Cardiac fibroblast (primary cell): ENCODE measurements at regions not wholly inside any gene's neighbourhood (a gene's known extent, or its start where the extent isn't known, plus 50 kb on each side); places are given as distances from the start of the nearest gene placed in this dataset.
"Not testable (repeated sequence)": the region's sequence is repeated elsewhere in the genome, so short reads cannot be mapped to it uniquely, and the experiment has no call there.

Experiments used
- DNase-seq, 2 donors: peaks; one replicate each; pipeline versions ENCODE4 v3.0.0 to v3.0.0-alpha.2; 2010; ENCODE audit warnings: low read depth in 2 of 2
- H3K4me3 ChIP-seq, 2 donors: replicated peaks in 1 of 2; 1 replicate in 1 of 2; 2 replicates in 1 of 2; pipeline ENCODE4 v1.5.1; 2011; ENCODE audit warnings: low read depth in 2 of 2, low read length in 2 of 2, mild to moderate bottlenecking in 2 of 2, moderate library complexity in 1 of 2
- TF ChIP-seq, protein P1 (sequence below): IDR thresholded peaks from one replicate; pipeline ENCODE4 v1.5.1; 2011; ENCODE audit warnings: low read depth, mild to moderate bottlenecking, low read length, inconsistent platforms

DNA sequence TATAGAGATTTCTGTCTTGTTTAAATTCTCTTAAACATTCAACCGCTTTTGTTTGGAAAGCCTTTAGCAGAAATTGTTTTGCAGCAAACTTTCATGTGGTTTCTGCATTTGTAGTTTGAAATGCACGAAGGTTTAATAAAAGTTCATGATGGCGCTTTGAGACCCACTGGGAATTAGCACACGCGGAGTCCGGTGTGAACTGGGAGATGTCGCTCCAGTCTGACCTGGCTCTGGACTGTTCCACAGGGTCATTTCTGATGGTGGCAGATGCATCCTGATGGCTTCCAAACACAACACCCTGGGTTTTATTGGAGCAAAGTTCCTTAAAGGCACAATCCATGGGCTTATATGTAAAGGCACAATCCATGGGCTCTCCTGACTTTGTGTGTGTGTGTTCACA, 78.1 kb upstream of the MTHFD1L start:
- TF ChIP-seq, protein P1, sequence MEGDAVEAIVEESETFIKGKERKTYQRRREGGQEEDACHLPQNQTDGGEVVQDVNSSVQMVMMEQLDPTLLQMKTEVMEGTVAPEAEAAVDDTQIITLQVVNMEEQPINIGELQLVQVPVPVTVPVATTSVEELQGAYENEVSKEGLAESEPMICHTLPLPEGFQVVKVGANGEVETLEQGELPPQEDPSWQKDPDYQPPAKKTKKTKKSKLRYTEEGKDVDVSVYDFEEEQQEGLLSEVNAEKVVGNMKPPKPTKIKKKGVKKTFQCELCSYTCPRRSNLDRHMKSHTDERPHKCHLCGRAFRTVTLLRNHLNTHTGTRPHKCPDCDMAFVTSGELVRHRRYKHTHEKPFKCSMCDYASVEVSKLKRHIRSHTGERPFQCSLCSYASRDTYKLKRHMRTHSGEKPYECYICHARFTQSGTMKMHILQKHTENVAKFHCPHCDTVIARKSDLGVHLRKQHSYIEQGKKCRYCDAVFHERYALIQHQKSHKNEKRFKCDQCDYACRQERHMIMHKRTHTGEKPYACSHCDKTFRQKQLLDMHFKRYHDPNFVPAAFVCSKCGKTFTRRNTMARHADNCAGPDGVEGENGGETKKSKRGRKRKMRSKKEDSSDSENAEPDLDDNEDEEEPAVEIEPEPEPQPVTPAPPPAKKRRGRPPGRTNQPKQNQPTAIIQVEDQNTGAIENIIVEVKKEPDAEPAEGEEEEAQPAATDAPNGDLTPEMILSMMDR, result no peak
- no peak for DNase-seq

DNA sequence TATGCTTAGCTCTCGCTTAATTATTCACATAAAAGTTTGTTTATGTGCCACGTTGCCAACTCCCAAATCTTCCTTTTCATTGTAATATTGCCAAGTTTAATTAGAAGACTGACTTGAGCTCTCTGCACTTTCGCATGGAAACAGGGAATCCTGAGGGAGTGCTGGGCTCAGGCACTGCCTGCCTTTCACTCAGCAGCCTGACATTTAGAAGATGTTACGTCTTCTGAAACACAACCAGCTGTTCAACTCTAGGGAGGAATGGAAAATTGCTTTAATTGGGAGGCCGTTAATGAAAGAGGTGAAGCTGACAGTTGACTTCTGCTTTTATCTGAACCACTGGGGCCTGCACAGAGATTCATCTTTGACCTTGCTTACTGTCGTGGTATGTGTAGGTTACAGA, 77.4 kb upstream of the MTHFD1L start:
- no peak overlapping the region for H3K4me3 ChIP-seq
- DNase-seq, result no peak
- TF ChIP-seq, protein P1, result no peak

More for the DNA sequence above, 78.1 kb upstream of the MTHFD1L start:
- no peak overlapping the region for H3K4me3 ChIP-seq

DNA sequence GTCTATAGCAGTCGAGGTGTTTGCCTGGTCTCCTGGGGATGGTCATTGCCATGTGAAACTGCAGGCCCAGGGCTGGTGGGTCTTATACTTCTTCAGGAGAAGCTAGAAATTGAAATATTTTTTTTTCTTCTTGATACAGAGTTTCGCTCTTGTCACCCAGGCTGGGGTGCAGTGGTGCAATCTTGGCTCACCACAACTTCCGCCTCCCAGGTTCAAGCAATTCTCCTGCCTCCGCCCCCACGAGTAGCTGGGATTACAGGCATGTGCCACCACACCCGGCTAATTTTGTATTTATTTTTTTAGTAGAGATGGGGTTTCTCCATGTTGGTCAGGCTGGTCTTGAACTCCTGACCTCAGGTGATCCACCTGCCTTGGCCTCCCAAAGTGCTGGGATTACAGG, 75.6 kb upstream of the MTHFD1L start:
- H3K4me3 ChIP-seq, DNase-seq: not testable (repeated sequence)

DNA sequence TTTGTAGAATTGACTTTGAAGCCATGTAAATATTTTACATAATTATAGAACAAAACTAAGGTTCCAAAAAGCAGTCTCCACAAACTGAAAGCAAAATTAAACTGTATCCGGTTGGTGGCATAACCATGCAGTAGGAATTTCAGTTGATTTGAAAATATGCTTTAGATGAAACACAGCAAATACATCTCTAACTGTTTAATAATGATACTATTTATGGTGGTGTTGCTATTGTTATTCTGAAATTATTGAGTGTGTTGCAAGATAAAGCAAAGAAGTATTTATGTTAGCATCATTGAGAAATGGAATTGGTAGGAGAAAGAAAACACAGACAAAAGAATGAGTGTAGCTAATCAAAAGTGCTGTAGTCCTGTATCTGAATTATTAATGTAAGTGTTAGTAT, 73.8 kb upstream of the MTHFD1L start:
- no peak for DNase-seq
- TF ChIP-seq, protein P1, result no peak
- H3K4me3 ChIP-seq, result no peak overlapping the region

DNA sequence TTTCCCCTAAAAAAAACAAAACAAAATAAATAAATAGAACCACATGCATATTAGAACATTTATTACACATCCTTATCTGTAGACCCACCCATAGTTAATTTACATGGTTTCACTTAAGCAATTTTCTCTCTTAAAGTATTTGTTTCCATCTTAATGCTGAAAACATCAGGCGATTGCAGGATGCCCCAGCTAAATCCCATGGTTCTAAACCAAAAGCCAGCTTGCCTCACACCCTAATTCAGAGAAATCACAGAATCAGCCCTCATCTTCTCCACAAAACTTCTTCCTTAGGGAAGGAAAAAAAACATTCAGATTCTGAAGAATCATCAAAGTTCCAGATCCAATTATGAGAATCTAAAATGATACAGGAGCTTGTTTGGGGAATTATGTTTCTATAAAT, 67.6 kb upstream of the MTHFD1L start:
- H3K4me3 ChIP-seq, result no peak overlapping the region
- TF ChIP-seq, protein P1, result no peak
- no peak for DNase-seq

DNA sequence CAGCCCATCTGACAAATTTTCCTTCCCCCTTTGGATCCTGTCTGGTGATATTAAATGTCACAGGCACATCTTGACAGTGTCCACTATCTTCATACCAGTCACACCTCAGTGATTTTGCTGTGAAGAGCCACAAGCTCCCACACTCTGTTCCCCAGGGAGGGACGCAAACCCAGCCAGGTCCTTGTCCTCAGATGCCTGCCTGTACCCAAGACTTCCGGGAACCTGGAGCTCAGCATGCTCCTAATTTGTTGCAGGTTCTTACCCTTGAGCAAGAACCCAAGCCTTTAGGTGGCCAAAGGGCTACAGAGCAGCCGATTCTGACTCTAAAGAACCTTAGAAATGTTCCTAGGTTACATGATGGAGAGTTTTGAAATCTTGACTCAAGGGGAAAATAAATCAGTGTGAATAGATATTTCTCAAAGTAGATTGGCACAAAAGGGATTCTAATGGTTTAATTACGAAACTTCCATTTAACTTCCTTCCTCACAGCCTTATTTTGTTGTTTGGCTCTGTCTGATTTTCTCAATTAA, 66.2 kb upstream of the MTHFD1L start:
- no peak for DNase-seq
- no peak overlapping the region for H3K4me3 ChIP-seq
- TF ChIP-seq, protein P1, result no peak

DNA sequence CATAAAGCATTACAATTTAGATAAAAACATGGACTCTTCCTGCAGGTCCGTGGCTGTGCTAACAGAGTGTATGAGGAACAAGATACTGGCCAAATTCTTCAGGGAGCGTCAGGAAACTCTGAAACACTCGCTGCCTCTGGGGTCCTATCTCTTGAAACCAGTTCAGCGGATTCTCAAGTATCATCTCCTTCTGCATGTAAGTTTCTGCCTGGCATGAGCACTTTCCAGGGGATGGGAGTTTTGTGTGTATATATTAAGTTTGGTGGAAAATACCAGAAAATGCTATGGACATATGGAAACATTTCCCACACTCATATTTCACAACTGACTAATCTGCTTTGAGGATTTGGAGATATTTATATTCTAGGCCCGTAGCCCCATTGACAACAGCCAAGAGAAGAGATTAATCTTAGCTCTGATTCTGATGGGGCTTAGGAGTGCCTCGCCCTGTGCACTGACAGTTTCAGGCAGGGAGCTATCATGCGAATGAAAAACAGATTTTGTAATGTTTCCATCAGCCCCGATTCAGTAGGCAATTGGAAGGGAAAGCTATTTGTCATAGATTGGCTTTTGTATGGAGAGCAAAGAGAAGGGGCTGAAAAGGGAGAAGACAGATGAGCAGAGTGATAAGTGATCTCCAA, 64.7 kb upstream of the MTHFD1L start:
- DNase-seq, result no peak
- no peak overlapping the region for H3K4me3 ChIP-seq
- TF ChIP-seq, protein P1, result no peak
